ENCODE measurements at regions not wholly inside any gene's neighbourhood (a gene's known extent, or its start where the extent isn't known, plus 50 kb on each side); places are given as distances from the start of the nearest gene placed in this dataset.

- in situ Hi-C loops (cut with HindIII; ENCODE audit: low pct_unique_long_range_greater_than_20kb, low sequenced_read_pairs): no loop called here
- DNase-seq (ENCODE audit: low read depth, low spot score): no peak
Measured at GRCh38 chr22:25508761-25509321, 55.6 kb upstream of the GRK3 start.

- in situ Hi-C loops (cut with HindIII; ENCODE audit: low pct_unique_long_range_greater_than_20kb, low sequenced_read_pairs): no loop called here
- no peak for DNase-seq (ENCODE audit: low read depth, low spot score)
Measured at GRCh38 chr22:25509374-25509791, 55.1 kb upstream of the GRK3 start.

GRCh38 chr22:25510876-25511275 lies 53.6 kb upstream of the GRK3 start:
- no peak for DNase-seq (ENCODE audit: low read depth, low spot score)
- in situ Hi-C loops (cut with HindIII; ENCODE audit: low pct_unique_long_range_greater_than_20kb, low sequenced_read_pairs): no loop called here

GRCh38 chr22:25511725-25512124 lies 52.8 kb upstream of the GRK3 start:
- DNase-seq (ENCODE audit: low read depth, low spot score): no peak
- in situ Hi-C loops (cut with HindIII; ENCODE audit: low pct_unique_long_range_greater_than_20kb, low sequenced_read_pairs): no loop called here

- no peak for DNase-seq (ENCODE audit: low read depth, low spot score)
- in situ Hi-C loops (cut with HindIII; ENCODE audit: low pct_unique_long_range_greater_than_20kb, low sequenced_read_pairs): no loop called here
Measured at GRCh38 chr22:25514436-25515180, 49.9 kb upstream of the GRK3 start.

Small RNA genes in the stretch of these regions (small RNA-seq; reads per million reads assigned to genes)
- gene IGLL3P (0 reads per million in 2 experiments), gene MIR6817 (0 reads per million in 2 experiments)
